K562 (cell line): ENCODE measurements at regions not wholly inside any gene's neighbourhood (a gene's known extent, or its start where the extent isn't known, plus 50 kb on each side); places are given as distances from the start of the nearest gene placed in this dataset.

Source experiments
- ATAC-seq: fragments of 200-7000 bp; cut with Tn5 transposase; 3 replicates; pipeline ENCODE4 v1.9.1; 2020; ENCODE audit warnings: moderate library complexity
- BruUV-seq: library from RNA; stranded (reverse); fragments of 400-500 nt; replicated peaks from 2 replicates; lab custom pipeline; 2021; lab: Mats Ljungman, UMichigan
- CTCF ChIA-PET: fragments of 300-600 bp; formaldehyde crosslinking; extraction: SDS; loops from one replicate; lab custom pipeline; 2021; ENCODE audit warnings: low intra/inter-chr PET ratio; lab: Yijun Ruan, JAX
- POLR2A ChIA-PET: fragments of 300-600, 350-650 bp; sonication (Branson Sonifier 250); formaldehyde crosslinking; extraction: SDS; loops from one replicate; lab custom pipeline; 2021; ENCODE audit warnings: antibody characterized with exemption, inconsistent platforms; lab: Yijun Ruan, JAX
- DNase-seq, 4 experiments: peaks; one replicate each; pipeline versions ENCODE4 v3.0.0 to v3.0.0-alpha.2; 2011 to 2018; ENCODE audit warnings: low spot score in 3 of 4, mixed read lengths in 3 of 4; ENCODE audit errors: extremely low read depth in 1 of 4
- FAIRE-seq: peaks from 2 replicates; lab custom pipeline; 2011; peaks lifted over from hg19 to GRCh38; lab: Jason Lieb, UNC
- H2AFZ ChIP-seq: 2 replicates; pipeline ENCODE4 v1.6.0; 2011; ENCODE audit warnings: low read depth, low read length, control low read depth, inconsistent platforms
- H3K27ac ChIP-seq: fragments of 200-600 bp; 3 replicates; pipeline ENCODE4 v1.8.0; 2011; ENCODE audit warnings: low read depth, mild to moderate bottlenecking, control low read depth, inconsistent platforms, low read length, moderate library complexity, mixed read lengths; ENCODE audit errors: extremely low read depth
- H3K27me3 ChIP-seq, 2 experiments: fragments of 300-600 bp in 1 of 2; 2 replicates in 1 of 2; 3 replicates in 1 of 2; pipeline versions ENCODE4 v1.6.0 to v1.8.0; 2011; ENCODE audit warnings: inconsistent platforms in 2 of 2, low read length in 2 of 2, mild to moderate bottlenecking in 1 of 2, mixed read lengths in 1 of 2, moderate library complexity in 1 of 2; ENCODE audit not compliant: control insufficient read depth in 2 of 2, insufficient read depth in 2 of 2
- H3K36me3 ChIP-seq: fragments of 300-600 bp; 3 replicates; pipeline ENCODE4 v1.8.0; 2011; ENCODE audit warnings: mild to moderate bottlenecking, low read length, inconsistent platforms; ENCODE audit not compliant: control insufficient read depth, insufficient read depth
- H3K4me1 ChIP-seq, 2 experiments: fragments of 200-600 bp in 1 of 2; replicated peaks in 1 of 2; 2 replicates in 1 of 2; 3 replicates in 1 of 2; pipeline versions ENCODE4 v1.5.1 to v1.8.0; 2011; ENCODE audit warnings: inconsistent platforms in 2 of 2, low read length in 2 of 2, mild to moderate bottlenecking in 1 of 2, mixed read lengths in 1 of 2, moderate library complexity in 1 of 2; ENCODE audit not compliant: control insufficient read depth in 2 of 2, insufficient read depth in 2 of 2
- H3K4me2 ChIP-seq: 2 replicates; pipeline ENCODE4 v1.6.1; 2011; ENCODE audit warnings: low read length, control low read depth, inconsistent platforms, mixed read lengths; ENCODE audit not compliant: insufficient read depth
- H3K4me3 ChIP-seq: fragments of 200-600 bp; sonication (generic), shearing (Covaris generic); 2 replicates; pipeline ENCODE4 v1.5.1; 2016; ENCODE audit warnings: control low read depth, inconsistent platforms
- H3K79me2 ChIP-seq: fragments of 200-600 bp; 3 replicates; pipeline ENCODE4 v1.8.0; 2011; ENCODE audit warnings: low read length, inconsistent platforms; ENCODE audit not compliant: control insufficient read depth, insufficient read depth
- H3K9ac ChIP-seq, 2 experiments: 2 replicates each; pipeline versions ENCODE4 v1.6.0 to v1.6.1; 2011; ENCODE audit warnings: low read depth in 2 of 2, low read length in 2 of 2, control low read depth in 1 of 2, inconsistent platforms in 1 of 2, mild to moderate bottlenecking in 1 of 2, mixed read lengths in 1 of 2; ENCODE audit not compliant: insufficient read depth in 1 of 2
- H3K9me1 ChIP-seq: one replicate; pipeline ENCODE4 v1.6.0; 2011; ENCODE audit warnings: inconsistent platforms, mild to moderate bottlenecking, low read length, moderate library complexity; ENCODE audit not compliant: control insufficient read depth, insufficient read depth
- H3K9me3 ChIP-seq: replicated peaks from 2 replicates; pipeline ENCODE4 v1.5.1; 2011; ENCODE audit warnings: low read depth, low read length, inconsistent platforms; ENCODE audit not compliant: control insufficient read depth, insufficient read depth
- H4K20me1 ChIP-seq: replicated peaks from 2 replicates; pipeline ENCODE4 v1.6.1; 2011; ENCODE audit warnings: low read length, inconsistent platforms, mixed read lengths; ENCODE audit not compliant: control insufficient read depth, insufficient read depth
- CTBP1 ChIP-seq: fragments of 450-650 bp; IDR thresholded peaks from 2 replicates; pipeline ENCODE4 v1.6.1; 2016; ENCODE audit warnings: borderline replicate concordance
- ETV5 ChIP-seq: sonication (generic); formaldehyde crosslinking; IDR thresholded peaks from 2 replicates; pipeline ENCODE4 v1.4.0; 2020; ENCODE audit warnings: low read depth, mild to moderate bottlenecking, missing genetic modification reagents
- JUND ChIP-seq, 2 experiments: IDR thresholded peaks; 2 replicates in 1 of 2; 3 replicates in 1 of 2; pipeline ENCODE4 v1.6.1; 2011; ENCODE audit warnings: borderline replicate concordance in 2 of 2, low read depth in 2 of 2, low read length in 2 of 2, improper control_type of control experiment in 1 of 2, missing biosample characterization in 1 of 2, missing genetic modification characterization in 1 of 2, missing genetic modification reagents in 1 of 2
- MAFK ChIP-seq: IDR thresholded peaks from 2 replicates; pipeline ENCODE4 v1.6.1; 2011; ENCODE audit warnings: low read length, improper control_type of control experiment
- NFE2 ChIP-seq: IDR thresholded peaks from 2 replicates; pipeline ENCODE4 v1.6.1; 2014; ENCODE audit warnings: antibody characterized with exemption, low read depth
- RHOXF2B ChIP-seq: fragments of 250-450 bp; sonication (Bioruptor Pico); conservative IDR thresholded peaks from 2 replicates; pipeline ENCODE4 v1.5.1; 2021
- RUNX1 ChIP-seq: sonication (generic); IDR thresholded peaks from 2 replicates; pipeline ENCODE4 v1.6.1; 2016; ENCODE audit warnings: antibody characterized with exemption, low read depth
- TAF7 ChIP-seq: fragments of 450-650 bp; IDR thresholded peaks from 2 replicates; pipeline ENCODE4 v1.6.1; 2016; ENCODE audit warnings: missing genetic modification characterization, missing compliant biosample characterization
- TCFL5 ChIP-seq: fragments of 250-450 bp; sonication (Bioruptor Pico); conservative IDR thresholded peaks from 2 replicates; pipeline ENCODE4 v1.6.1; 2021; ENCODE audit warnings: mild to moderate bottlenecking, moderate library complexity, matching md5 sums
- ZBTB8A ChIP-seq: fragments of 450-650 bp; IDR thresholded peaks from 2 replicates; pipeline ENCODE4 v1.6.1; 2018; ENCODE audit warnings: mild to moderate bottlenecking, moderate library complexity; ENCODE audit not compliant: partially characterized antibody
- ZNF12 ChIP-seq: sonication (generic); formaldehyde crosslinking; IDR thresholded peaks from 2 replicates; pipeline ENCODE4 v1.4.0; 2020; ENCODE audit warnings: mild to moderate bottlenecking, missing genetic modification reagents
- ZNF282 ChIP-seq: sonication (generic); formaldehyde crosslinking; IDR thresholded peaks from 2 replicates; pipeline ENCODE4 v1.8.1; 2023; ENCODE audit warnings: missing genetic modification reagents
- ZNF696 ChIP-seq: fragments of 250-450 bp; sonication (Bioruptor Pico); conservative IDR thresholded peaks from 2 replicates; pipeline ENCODE4 v1.4.0; 2020; ENCODE audit warnings: mild to moderate bottlenecking, moderate library complexity
- WGBS: fragments of 100-300 bp; shearing (Covaris generic); methylation state at CpG from one replicate; pipeline ENCODE4 v1.1.6; 2016; ENCODE audit warnings: low coverage, mixed read lengths; ENCODE audit not compliant: insufficient coverage; ENCODE audit errors: missing lambda C conversion rate; 5-methylcytosine and 5-hydroxymethylcytosine counted together
- in situ Hi-C: fragments of 300-500 bp; cut with MboI; formaldehyde crosslinking; loops from 4 replicates; pipeline ENCODE4 v1.15.0; 2018; ENCODE audit warnings: inconsistent platforms, mixed read lengths
- intact Hi-C: fragments of 100-400 bp; cut with micrococcal nuclease; formaldehyde crosslinking; loops from 2 replicates; pipeline ENCODE4 v1.14.2; 2022
- TF ChIP-seq, protein P1 (sequence below): fragments of 450-650 bp; IDR thresholded peaks from 2 replicates; pipeline ENCODE4 v1.6.1; 2017; ENCODE audit warnings: antibody characterized with exemption, mild to moderate bottlenecking
- TF ChIP-seq, protein P2 (sequence below), 2 experiments: fragments of 250-450 bp in 1 of 2; fragments of 450-650 bp in 1 of 2; sonication (Bioruptor Pico) in 1 of 2; IDR thresholded peaks; 2 replicates each; pipeline versions ENCODE4 v1.6.1 to v1.8.0; 2016 to 2021; ENCODE audit warnings: mild to moderate bottlenecking in 2 of 2, moderate library complexity in 2 of 2, missing compliant biosample characterization in 1 of 2, missing genetic modification characterization in 1 of 2
- TF ChIP-seq, protein P3 (sequence below): sonication (generic); formaldehyde crosslinking; IDR thresholded peaks from 2 replicates; pipeline ENCODE4 v1.8.1; 2023; ENCODE audit warnings: mild to moderate bottlenecking, missing genetic modification reagents

DNA sequence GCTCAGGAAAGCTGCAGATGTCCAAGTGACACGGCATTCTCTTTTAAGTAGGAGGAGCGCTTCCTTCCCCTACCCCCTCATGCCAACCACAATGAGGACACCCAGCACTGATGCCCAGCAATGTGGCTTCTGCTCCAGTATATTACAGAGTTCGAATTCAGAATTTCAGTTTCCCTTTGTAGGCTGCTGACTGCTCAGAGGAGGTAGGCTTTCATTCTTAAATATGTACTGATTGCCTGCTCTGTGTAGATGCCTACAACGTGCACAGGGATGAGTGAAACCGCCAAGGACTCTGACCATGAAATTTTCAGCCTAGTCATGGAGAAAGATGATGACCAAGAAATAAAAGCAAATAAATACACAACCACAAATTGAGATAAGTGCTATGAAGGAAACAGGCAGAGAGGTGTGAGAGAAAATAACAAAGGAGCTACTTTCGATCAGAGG is 50.9 kb upstream of the TNFAIP3 start:
- no peaks in the 10 kb centered on the region for H3K27me3 ChIP-seq
- H3K4me2 ChIP-seq, result peak overlapping the region; percentile 54; the same call in 1 of the 2 replicates
- H3K9ac ChIP-seq, result peak overlapping the region; percentile 22 to 67; a peak in 2 of 4 replicates
- H3K36me3 ChIP-seq, result no peaks in the 10 kb centered on the region
- FAIRE-seq (no peak), ATAC-seq (peak; percentile 20), DNase-seq (no peak)
- no TSS peak for BruUV-seq
- peak overlapping the region; percentile 52; the same call in 2 of the 3 replicates for H3K27ac ChIP-seq
- no peaks in the 10 kb centered on the region for H4K20me1 ChIP-seq
- WGBS, result 27% methylated on average over 6 of the region's 6 CpGs
- CTCF ChIA-PET, result no interaction called here
- H2AFZ ChIP-seq, result peak overlapping the region; percentile 87
- H3K79me2 ChIP-seq, result no peaks in the 10 kb centered on the region
- H3K9me3 ChIP-seq, result no peaks in the 10 kb centered on the region
- H3K4me1 ChIP-seq, result peaks cover 16 to 31% of the 10 kb centered on the region in 2 experiments
- H3K9me1 ChIP-seq, result no peaks in the 10 kb centered on the region
- intact Hi-C loops (no loop called here), in situ Hi-C loops (no loop called here)
- POLR2A ChIA-PET, result interaction anchor here (0.7 to 1.0 kb wide), 3 partner anchors 23 to 66 kb away, joined by 3 read pairs; no protein-coding TSS in a partner anchor
- H3K4me3 ChIP-seq, result no peak overlapping the region
- TF ChIP-seq ZNF696, result no peak
- TF ChIP-seq TCFL5 (CRISPR knock-in tag), result no peak
- TF ChIP-seq, protein P1, sequence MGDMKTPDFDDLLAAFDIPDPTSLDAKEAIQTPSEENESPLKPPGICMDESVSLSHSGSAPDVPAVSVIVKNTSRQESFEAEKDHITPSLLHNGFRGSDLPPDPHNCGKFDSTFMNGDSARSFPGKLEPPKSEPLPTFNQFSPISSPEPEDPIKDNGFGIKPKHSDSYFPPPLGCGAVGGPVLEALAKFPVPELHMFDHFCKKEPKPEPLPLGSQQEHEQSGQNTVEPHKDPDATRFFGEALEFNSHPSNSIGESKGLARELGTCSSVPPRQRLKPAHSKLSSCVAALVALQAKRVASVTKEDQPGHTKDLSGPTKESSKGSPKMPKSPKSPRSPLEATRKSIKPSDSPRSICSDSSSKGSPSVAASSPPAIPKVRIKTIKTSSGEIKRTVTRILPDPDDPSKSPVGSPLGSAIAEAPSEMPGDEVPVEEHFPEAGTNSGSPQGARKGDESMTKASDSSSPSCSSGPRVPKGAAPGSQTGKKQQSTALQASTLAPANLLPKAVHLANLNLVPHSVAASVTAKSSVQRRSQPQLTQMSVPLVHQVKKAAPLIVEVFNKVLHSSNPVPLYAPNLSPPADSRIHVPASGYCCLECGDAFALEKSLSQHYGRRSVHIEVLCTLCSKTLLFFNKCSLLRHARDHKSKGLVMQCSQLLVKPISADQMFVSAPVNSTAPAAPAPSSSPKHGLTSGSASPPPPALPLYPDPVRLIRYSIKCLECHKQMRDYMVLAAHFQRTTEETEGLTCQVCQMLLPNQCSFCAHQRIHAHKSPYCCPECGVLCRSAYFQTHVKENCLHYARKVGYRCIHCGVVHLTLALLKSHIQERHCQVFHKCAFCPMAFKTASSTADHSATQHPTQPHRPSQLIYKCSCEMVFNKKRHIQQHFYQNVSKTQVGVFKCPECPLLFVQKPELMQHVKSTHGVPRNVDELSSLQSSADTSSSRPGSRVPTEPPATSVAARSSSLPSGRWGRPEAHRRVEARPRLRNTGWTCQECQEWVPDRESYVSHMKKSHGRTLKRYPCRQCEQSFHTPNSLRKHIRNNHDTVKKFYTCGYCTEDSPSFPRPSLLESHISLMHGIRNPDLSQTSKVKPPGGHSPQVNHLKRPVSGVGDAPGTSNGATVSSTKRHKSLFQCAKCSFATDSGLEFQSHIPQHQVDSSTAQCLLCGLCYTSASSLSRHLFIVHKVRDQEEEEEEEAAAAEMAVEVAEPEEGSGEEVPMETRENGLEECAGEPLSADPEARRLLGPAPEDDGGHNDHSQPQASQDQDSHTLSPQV, result peak; percentile 69; the same call in 1 of the 2 replicates
- no peak for TF ChIP-seq ZNF282 (CRISPR knock-in tag)
- no peak for TF ChIP-seq RUNX1
- TF ChIP-seq ETV5, result 0 out of 2 replicates have a peak, but pooled peaks have one; percentile 21
- peak; percentile 34; the same call in 1 of the 2 replicates for TF ChIP-seq MAFK
- 0 out of 2 replicates have a peak, but pooled peaks have one; percentile 2 for TF ChIP-seq JUND (IDR thresholded peaks at IDR 0.05; ENCODE audit: borderline replicate concordance, low read depth, low read length)
- no peak for TF ChIP-seq JUND (tag; IDR thresholded peaks at IDR 0.05; ENCODE audit: borderline replicate concordance, low read depth, low read length)
- no peak for TF ChIP-seq ZNF12 (CRISPR knock-in tag)
- TF ChIP-seq RHOXF2B (CRISPR knock-in tag), result no peak
- TF ChIP-seq NFE2, result peak; percentile 72
- no peak for TF ChIP-seq TAF7 (tag)
- TF ChIP-seq, protein P2, sequence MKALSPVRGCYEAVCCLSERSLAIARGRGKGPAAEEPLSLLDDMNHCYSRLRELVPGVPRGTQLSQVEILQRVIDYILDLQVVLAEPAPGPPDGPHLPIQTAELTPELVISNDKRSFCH (CRISPR knock-in tag; IDR thresholded peaks at IDR 0.05), result no peak
- TF ChIP-seq, protein P2 (tag; IDR thresholded peaks at IDR 0.05), result no peak
- no peak for TF ChIP-seq ZBTB8A
- no peak for TF ChIP-seq CTBP1
- TF ChIP-seq, protein P3, sequence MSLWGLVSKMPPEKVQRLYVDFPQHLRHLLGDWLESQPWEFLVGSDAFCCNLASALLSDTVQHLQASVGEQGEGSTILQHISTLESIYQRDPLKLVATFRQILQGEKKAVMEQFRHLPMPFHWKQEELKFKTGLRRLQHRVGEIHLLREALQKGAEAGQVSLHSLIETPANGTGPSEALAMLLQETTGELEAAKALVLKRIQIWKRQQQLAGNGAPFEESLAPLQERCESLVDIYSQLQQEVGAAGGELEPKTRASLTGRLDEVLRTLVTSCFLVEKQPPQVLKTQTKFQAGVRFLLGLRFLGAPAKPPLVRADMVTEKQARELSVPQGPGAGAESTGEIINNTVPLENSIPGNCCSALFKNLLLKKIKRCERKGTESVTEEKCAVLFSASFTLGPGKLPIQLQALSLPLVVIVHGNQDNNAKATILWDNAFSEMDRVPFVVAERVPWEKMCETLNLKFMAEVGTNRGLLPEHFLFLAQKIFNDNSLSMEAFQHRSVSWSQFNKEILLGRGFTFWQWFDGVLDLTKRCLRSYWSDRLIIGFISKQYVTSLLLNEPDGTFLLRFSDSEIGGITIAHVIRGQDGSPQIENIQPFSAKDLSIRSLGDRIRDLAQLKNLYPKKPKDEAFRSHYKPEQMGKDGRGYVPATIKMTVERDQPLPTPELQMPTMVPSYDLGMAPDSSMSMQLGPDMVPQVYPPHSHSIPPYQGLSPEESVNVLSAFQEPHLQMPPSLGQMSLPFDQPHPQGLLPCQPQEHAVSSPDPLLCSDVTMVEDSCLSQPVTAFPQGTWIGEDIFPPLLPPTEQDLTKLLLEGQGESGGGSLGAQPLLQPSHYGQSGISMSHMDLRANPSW (CRISPR knock-in tag), result no peak
